NCI-H2029 treated with DMSO at 0.1 percent for 48 hours (cell line): ENCODE measurements at regions not wholly inside any gene's neighbourhood (a gene's known extent, or its start where the extent isn't known, plus 50 kb on each side); places are given as distances from the start of the nearest gene placed in this dataset.
A peak's percentile ranks its signal among the peaks of the same experiment; 100 is the strongest.
"Not testable (repeated sequence)": the region's sequence is repeated elsewhere in the genome, so short reads cannot be mapped to it uniquely, and the experiment has no call there.

Source experiments
- DNase-seq: peaks from one replicate; lab custom pipeline; 2025; lab: John Stamatoyannopoulos, UW

DNA sequence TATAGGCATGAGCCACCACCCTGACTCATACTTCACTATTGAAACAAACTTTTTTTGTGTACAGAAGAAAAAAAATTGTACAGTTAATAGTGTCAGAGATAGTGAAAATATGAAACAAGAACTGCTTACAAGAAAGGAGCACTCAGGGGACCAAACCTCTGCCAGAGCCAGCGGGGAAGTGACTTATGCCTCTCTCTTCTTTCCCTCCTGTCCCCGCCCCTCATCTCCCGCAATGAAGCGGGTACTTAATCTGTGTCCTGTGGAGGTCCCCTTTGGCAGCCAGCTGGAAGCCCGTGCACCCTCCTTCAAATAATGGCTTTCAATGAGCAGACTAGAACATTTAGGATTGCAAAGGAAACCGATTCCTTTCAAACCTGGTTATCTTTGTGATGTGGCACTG is 51.5 kb downstream of the PPIAL4A start:
- not testable (repeated sequence) for DNase-seq

GRCh38 chr1:120941836-120942217 is 52.3 kb downstream of the PPIAL4A start:
- not testable (repeated sequence) for DNase-seq

- peak; percentile 21 for DNase-seq
Observed at GRCh38 chr1:120942218-120942944, 52.8 kb downstream of the PPIAL4A start.

- DNase-seq = not testable (repeated sequence)
Observed at GRCh38 chr1:120942945-120943319, 53.4 kb downstream of the PPIAL4A start.

DNA sequence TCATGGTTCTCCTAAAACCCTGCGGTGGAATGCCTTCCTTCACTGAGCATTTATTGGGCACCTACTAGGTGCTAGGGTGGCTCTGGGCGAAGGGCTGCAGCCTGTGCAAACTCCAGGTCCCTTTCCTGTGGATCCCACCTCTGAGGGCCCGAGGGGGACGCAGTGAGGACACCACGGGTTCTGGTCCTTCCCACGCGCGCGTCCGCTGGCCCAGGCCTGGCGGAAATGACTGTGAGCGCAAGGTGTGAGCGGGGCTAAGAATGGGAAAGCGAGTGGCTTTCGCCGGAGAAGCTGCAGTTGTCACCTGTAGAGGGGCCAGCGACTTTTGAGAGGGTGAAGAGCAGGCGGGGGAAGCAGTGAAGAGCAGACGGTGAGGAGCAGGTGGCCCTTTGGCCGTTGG is 55.1 kb downstream of the PPIAL4A start:
- not testable (repeated sequence) for DNase-seq

DNA sequence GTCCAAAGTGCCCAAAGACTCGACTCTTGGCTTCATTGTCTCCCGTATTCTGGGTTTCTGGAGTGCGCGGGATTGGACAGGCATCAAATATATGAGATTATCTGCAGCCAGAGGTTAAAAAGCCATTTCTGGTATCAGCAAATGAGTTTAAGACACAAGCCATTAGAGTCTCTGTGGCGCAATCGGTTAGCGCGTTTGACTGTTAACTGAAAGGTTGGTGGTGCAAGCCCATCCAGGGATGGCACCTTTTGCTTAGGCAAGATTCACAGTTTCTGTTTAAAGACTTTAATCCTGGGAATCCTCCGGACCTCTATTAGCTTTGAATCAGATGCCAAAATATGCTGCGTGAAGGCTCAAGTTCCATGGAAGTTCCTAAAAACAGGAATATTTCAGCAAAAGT is 55.6 kb downstream of the PPIAL4A start:
- not testable (repeated sequence) for DNase-seq

DNA sequence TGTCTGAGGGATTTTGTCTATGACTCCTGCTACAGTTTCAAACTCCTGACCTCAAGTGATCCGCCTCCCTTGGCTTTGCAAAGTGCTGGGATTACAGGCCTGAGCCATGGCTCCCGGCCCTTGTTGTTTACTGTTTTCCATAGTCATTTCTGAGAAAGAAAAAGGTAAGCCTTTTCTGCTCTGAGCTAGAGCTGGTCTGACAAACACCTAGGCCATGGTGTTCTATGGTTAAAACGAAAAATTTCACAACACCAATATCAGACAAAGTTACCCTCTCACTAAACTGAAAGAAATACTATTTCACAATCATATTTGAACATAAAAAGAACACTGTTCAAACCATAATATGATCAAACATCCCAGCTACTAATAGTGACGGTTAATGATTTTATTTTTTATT is 57.5 kb downstream of the PPIAL4A start:
- not testable (repeated sequence) for DNase-seq

- not testable (repeated sequence) for DNase-seq
Observed at GRCh38 chr1:120949724-120950123, 60.2 kb downstream of the PPIAL4A start.

DNA sequence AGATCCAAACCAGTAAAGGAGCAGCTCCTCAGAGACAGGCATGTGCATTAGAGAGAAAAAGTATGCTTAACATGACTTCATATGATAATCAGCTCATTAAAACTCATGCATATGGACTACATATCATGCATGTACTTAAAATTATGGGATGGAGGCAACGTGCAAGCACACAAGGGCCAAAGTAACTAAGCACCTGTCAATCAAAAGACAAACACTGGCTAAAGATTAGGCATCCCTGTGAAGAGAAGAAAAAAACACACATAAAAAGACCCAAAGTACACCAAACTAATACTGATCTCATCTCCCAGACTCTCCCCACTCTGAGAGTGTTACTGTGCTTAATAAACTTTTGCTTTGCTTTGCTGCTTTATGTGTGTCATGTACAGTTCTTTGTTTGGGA is 61.1 kb downstream of the PPIAL4A start:
- DNase-seq = not testable (repeated sequence)

- not testable (repeated sequence) for DNase-seq
Observed at GRCh38 chr1:120951100-120951499, 61.5 kb downstream of the PPIAL4A start.

GRCh38 chr1:120952207-120952870 is 62.8 kb downstream of the PPIAL4A start:
- not testable (repeated sequence) for DNase-seq

GRCh38 chr1:120952871-120953265 is 63.3 kb downstream of the PPIAL4A start:
- not testable (repeated sequence) for DNase-seq

GRCh38 chr1:120954736-120955135 is 65.2 kb downstream of the PPIAL4A start:
- DNase-seq = no peak

DNA sequence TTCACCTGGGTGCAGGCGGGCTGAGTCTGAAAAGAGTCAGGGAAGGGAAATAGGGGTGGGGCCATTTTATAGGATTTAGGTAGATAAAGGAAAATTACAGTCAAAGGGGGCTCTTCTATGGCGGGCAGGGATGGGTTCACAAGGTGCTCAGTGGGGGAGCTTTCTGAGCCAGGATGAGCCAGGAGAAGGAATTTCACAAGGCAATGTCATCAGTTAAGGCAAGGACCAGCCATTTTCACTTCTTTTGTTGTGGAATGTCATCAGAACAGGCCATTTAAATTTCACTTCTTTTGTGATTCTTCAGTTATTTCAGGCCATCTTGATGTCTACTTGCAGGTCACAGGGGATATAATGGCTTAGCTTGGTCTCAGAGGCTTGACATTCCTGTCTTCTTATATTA is 66.4 kb downstream of the PPIAL4A start:
- not testable (repeated sequence) for DNase-seq

- not testable (repeated sequence) for DNase-seq
Observed at GRCh38 chr1:120966018-120966417, 76.4 kb downstream of the PPIAL4A start.

- not testable (repeated sequence) for DNase-seq
Observed at GRCh38 chr1:120972863-120973262, 83.3 kb downstream of the PPIAL4A start.

GRCh38 chr1:120973836-120974235 is 84.3 kb downstream of the PPIAL4A start:
- not testable (repeated sequence) for DNase-seq

GRCh38 chr1:120977279-120977678 is 87.7 kb downstream of the PPIAL4A start:
- not testable (repeated sequence) for DNase-seq

DNA sequence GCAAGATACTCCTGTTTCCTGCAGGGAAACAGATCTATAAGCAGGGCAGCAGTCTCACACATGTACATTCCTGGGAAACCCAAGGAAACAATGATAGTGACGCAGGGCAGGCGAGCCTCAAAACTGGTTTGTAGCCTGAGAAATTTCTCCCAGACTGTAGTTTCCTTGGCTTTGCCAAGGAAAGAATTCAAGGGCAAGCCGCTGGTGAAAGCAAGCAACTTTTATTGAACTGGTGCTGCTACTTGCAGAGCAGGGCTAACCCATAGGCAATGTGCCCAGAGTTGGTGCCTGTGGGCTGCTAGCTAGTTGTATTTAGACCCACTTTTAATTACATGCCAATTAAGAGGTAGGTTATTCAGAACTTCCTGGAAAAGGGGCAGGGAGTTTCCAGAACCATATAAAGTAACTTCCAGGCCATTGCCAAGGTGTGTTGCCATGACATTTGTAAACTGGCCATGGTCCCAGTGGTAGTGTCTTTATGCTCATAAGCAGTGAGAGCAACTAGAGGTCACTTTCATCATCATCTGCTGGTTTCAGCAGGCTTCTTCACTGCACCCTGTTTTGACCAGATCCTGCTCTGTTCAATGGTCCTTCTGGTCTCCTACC is 92.0 kb downstream of the PPIAL4A start:
- DNase-seq = not testable (repeated sequence)

GRCh38 chr1:120994614-120995013 is 105.0 kb downstream of the PPIAL4A start:
- not testable (repeated sequence) for DNase-seq

- not testable (repeated sequence) for DNase-seq
Observed at GRCh38 chr1:120995025-120995424, 105.5 kb downstream of the PPIAL4A start.

DNA sequence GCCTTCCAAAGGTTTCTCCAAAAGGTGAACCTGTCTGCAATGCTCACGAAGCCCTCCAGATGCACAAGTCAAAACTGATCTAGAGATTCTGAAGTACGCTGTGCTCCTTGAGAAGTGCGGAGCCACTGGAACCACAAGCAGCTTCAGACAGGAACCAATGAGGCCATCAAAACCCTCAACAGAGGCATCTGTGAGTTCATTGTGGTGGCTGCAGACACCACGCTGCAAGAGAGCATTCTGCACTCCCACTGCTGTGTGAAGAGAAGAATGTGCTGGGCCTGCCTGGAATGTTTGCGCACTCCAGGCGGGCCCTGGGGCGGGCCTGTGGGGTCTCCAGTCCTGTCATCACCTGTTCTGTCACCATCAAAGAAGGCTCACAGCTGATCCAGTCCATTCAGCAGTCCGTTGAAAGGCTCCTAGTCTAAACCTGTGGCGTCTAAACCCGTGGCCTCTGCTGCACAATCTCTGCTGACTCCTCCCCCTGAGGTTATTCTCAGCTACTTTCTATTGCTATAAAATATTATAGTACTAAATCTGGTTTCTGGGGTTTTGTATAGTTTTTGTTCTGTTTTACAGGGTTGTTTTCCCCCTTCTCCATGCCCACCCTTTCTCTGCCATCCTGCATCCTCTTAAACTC is 111.6 kb downstream of the PPIAL4A start:
- DNase-seq = not testable (repeated sequence)
